GM18907 (cell line): ENCODE measurements at regions not wholly inside any gene's neighbourhood (a gene's known extent, or its start where the extent isn't known, plus 50 kb on each side); places are given as distances from the start of the nearest gene placed in this dataset.

ENCODE experiments used
- ATAC-seq: cut with Tn5 transposase; IDR thresholded peaks from one replicate; pipeline ENCODE4 v1.9.1; 2021; ENCODE audit warnings: mild to moderate bottlenecking, moderate library complexity; ENCODE audit not compliant: unreplicated experiment

GRCh38 chr16:59212492-59213024, 478.4 kb upstream of the GOT2 start:
- ATAC-seq: no peak

- no peak for ATAC-seq
Measured at GRCh38 chr16:59210955-59211541, 476.9 kb upstream of the GOT2 start.

- ATAC-seq: no peak
Measured at GRCh38 chr16:59205403-59205802, 471.3 kb upstream of the GOT2 start.

GRCh38 chr16:59204589-59204988, 470.5 kb upstream of the GOT2 start:
- no peak for ATAC-seq

GRCh38 chr16:59202233-59202862, 468.2 kb upstream of the GOT2 start:
- no peak for ATAC-seq

GRCh38 chr16:59201821-59202220, 467.7 kb upstream of the GOT2 start:
- no peak for ATAC-seq

- no peak for ATAC-seq
Measured at GRCh38 chr16:59201160-59201559, 467.0 kb upstream of the GOT2 start.

- ATAC-seq: no peak
Measured at GRCh38 chr16:59198487-59198886, 464.4 kb upstream of the GOT2 start.

GRCh38 chr16:59195242-59195641, 461.1 kb upstream of the GOT2 start:
- ATAC-seq: no peak

- ATAC-seq: no peak
Measured at GRCh38 chr16:59193637-59194036, 459.5 kb upstream of the GOT2 start.

- no peak for ATAC-seq
Measured at GRCh38 chr16:59192551-59193199, 458.6 kb upstream of the GOT2 start.

GRCh38 chr16:59190731-59191130, 456.6 kb upstream of the GOT2 start:
- ATAC-seq: no peak

- no peak for ATAC-seq
Measured at GRCh38 chr16:59188029-59188428, 453.9 kb upstream of the GOT2 start.

- ATAC-seq: no peak
Measured at GRCh38 chr16:59181821-59182420, 447.8 kb upstream of the GOT2 start.

- no peak for ATAC-seq
Measured at GRCh38 chr16:59180083-59180476, 446.0 kb upstream of the GOT2 start.

GRCh38 chr16:59179446-59180082, 445.4 kb upstream of the GOT2 start:
- ATAC-seq: no peak

- no peak for ATAC-seq
Measured at GRCh38 chr16:59173408-59173831, 439.3 kb upstream of the GOT2 start.

GRCh38 chr16:59170099-59170712, 436.1 kb upstream of the GOT2 start:
- no peak for ATAC-seq

- ATAC-seq: no peak
Measured at GRCh38 chr16:59169168-59169567, 435.1 kb upstream of the GOT2 start.

- ATAC-seq: no peak
Measured at GRCh38 chr16:59168461-59169114, 434.5 kb upstream of the GOT2 start.
